ENCODE measurements at regions not wholly inside any gene's neighbourhood (a gene's known extent, or its start where the extent isn't known, plus 50 kb on each side); places are given as distances from the start of the nearest gene placed in this dataset.
A peak's percentile ranks its signal among the peaks of the same experiment; 100 is the strongest.

- no peak for TF ChIP-seq CTCF (IDR thresholded peaks at IDR 0.05; ENCODE audit: control insufficient read depth, extremely low read depth, insufficient read depth)
- DNase-seq (ENCODE audit: low read depth), result no peak
- no peak overlapping the region for H3K4me3 ChIP-seq (ENCODE audit: low read depth, low read length)
Measured at GRCh38 chr3:167109746-167110145, 270.4 kb downstream of the ZBBX start.

- no peak for TF ChIP-seq CTCF (IDR thresholded peaks at IDR 0.05; ENCODE audit: control insufficient read depth, extremely low read depth, insufficient read depth)
- DNase-seq (ENCODE audit: low read depth), result no peak
- no peak overlapping the region for H3K4me3 ChIP-seq (ENCODE audit: low read depth, low read length)
Measured at GRCh38 chr3:167106456-167106855, 273.6 kb downstream of the ZBBX start.

- H3K4me3 ChIP-seq (ENCODE audit: low read depth, low read length), result no peak overlapping the region
- DNase-seq (ENCODE audit: low read depth), result no peak
- peak; percentile 29; the same call in 1 of the 2 replicates for TF ChIP-seq CTCF (IDR thresholded peaks at IDR 0.05; ENCODE audit: control insufficient read depth, extremely low read depth, insufficient read depth)
Measured at GRCh38 chr3:167102071-167102470, 278.0 kb downstream of the ZBBX start.

- no peak for TF ChIP-seq CTCF (IDR thresholded peaks at IDR 0.05; ENCODE audit: control insufficient read depth, extremely low read depth, insufficient read depth)
Measured at GRCh38 chr3:167100651-167101050, 279.4 kb downstream of the ZBBX start.

GRCh38 chr3:167100200-167100599 is 279.9 kb downstream of the ZBBX start:
- TF ChIP-seq CTCF (IDR thresholded peaks at IDR 0.05; ENCODE audit: control insufficient read depth, extremely low read depth, insufficient read depth), result no peak
- no peak for DNase-seq (ENCODE audit: low read depth)
- H3K4me3 ChIP-seq (ENCODE audit: low read depth, low read length), result no peak overlapping the region

More at GRCh38 chr3:167100651-167101050, 279.4 kb downstream of the ZBBX start:
- no peak overlapping the region for H3K4me3 ChIP-seq (ENCODE audit: low read depth, low read length)
- DNase-seq (ENCODE audit: low read depth), result no peak

- no peak for TF ChIP-seq CTCF (IDR thresholded peaks at IDR 0.05; ENCODE audit: control insufficient read depth, extremely low read depth, insufficient read depth)
- no peak for DNase-seq (ENCODE audit: low read depth)
Measured at GRCh38 chr3:167095976-167096375, 284.1 kb downstream of the ZBBX start.

GRCh38 chr3:167094632-167095031 is 285.5 kb downstream of the ZBBX start:
- no peak for DNase-seq (ENCODE audit: low read depth)
- TF ChIP-seq CTCF (IDR thresholded peaks at IDR 0.05; ENCODE audit: control insufficient read depth, extremely low read depth, insufficient read depth), result no peak
- H3K4me3 ChIP-seq (ENCODE audit: low read depth, low read length), result no peak overlapping the region

More at GRCh38 chr3:167095976-167096375, 284.1 kb downstream of the ZBBX start:
- H3K4me3 ChIP-seq (ENCODE audit: low read depth, low read length), result no peak overlapping the region
